ENCODE measurements at regions not wholly inside any gene's neighbourhood (a gene's known extent, or its start where the extent isn't known, plus 50 kb on each side); places are given as distances from the start of the nearest gene placed in this dataset.

DNA sequence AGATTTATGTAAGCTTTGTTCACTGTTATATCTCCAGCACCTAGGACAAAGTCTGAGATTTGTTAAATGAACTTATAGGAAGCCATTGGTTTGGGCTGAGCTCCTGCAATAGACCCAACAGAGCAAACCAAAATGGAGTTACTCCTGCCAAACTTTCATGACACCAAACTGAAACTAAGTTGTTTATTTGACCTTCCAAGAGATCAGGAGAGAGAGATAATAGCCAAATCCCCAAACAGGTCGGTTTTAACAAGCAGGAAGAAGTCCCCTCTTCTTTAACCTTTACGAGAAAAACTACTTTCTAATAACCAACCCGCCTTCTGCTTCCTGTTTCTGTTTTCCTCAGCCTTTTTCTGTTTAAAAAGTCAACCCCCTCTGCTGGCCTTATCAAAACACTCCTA, 54.9 kb upstream of the ATP12A start:
- TF ChIP-seq POLR2A (IDR thresholded peaks at IDR 0.05; ENCODE audit: low read depth, low read length) (no peak), EZH2 (IDR thresholded peaks at IDR 0.05; ENCODE audit: borderline replicate concordance, low read depth, low read length, severe bottlenecking) (no peak)
- TF ChIP-seq, protein P1, sequence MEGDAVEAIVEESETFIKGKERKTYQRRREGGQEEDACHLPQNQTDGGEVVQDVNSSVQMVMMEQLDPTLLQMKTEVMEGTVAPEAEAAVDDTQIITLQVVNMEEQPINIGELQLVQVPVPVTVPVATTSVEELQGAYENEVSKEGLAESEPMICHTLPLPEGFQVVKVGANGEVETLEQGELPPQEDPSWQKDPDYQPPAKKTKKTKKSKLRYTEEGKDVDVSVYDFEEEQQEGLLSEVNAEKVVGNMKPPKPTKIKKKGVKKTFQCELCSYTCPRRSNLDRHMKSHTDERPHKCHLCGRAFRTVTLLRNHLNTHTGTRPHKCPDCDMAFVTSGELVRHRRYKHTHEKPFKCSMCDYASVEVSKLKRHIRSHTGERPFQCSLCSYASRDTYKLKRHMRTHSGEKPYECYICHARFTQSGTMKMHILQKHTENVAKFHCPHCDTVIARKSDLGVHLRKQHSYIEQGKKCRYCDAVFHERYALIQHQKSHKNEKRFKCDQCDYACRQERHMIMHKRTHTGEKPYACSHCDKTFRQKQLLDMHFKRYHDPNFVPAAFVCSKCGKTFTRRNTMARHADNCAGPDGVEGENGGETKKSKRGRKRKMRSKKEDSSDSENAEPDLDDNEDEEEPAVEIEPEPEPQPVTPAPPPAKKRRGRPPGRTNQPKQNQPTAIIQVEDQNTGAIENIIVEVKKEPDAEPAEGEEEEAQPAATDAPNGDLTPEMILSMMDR (IDR thresholded peaks at IDR 0.05; ENCODE audit: extremely low read depth in 1 of 2, insufficient read depth in 1 of 2, low read depth in 1 of 2, low read length in 2 of 2): no peak
- TF ChIP-seq, protein P2, sequence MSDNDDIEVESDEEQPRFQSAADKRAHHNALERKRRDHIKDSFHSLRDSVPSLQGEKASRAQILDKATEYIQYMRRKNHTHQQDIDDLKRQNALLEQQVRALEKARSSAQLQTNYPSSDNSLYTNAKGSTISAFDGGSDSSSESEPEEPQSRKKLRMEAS (IDR thresholded peaks at IDR 0.05; ENCODE audit: insufficient read depth, insufficient read length): no peak

Data from endothelial cell of umbilical vein (primary cell).